GM04504 (cell line): ENCODE measurements at regions not wholly inside any gene's neighbourhood (a gene's known extent, or its start where the extent isn't known, plus 50 kb on each side); places are given as distances from the start of the nearest gene placed in this dataset.
A peak's percentile ranks its signal among the peaks of the same experiment; 100 is the strongest.

Experiments
- DNase-seq: peaks from one replicate; pipeline ENCODE4 v3.0.0-alpha.2; 2012; ENCODE audit warnings: low read depth

DNA sequence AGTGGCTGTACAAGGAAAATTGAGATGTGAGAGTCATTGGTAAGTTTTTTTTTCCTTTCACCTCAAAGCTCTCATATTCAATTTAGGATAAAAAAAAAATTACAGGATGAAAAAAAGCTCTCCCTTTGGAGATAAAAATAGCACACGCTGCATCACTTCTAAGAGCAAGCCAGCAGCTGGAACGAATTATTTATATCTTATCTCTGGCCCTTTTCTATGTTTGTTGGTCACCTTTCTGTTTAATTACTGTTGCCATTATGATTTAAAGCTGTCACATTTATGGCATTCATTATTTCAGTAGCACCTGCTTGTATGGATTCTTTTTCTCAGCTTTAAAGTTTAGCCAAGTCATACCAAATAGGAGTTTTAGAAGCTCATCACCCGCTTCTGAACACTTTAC lies 171.6 kb upstream of the PDZRN3 start:
- DNase-seq, result no peak

DNA sequence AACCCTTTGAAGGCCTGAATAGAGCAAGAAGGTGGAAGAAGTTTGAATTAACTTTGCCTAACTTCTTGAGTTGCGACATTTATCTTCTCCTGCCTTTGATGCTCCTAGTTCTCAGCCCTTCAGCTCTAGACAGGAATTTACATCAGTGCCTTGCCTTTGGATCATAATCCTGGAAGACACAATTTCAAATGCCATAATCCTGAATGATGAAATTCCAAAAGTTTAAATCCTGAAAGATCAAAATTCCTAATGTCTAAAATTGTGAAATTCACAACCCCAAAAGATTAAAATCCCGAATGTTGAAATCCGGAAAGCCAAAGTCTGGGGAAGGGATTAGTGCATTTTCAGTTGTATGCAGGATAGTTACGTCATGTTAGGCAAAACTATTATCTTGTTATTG lies 166.6 kb upstream of the PDZRN3 start:
- DNase-seq, result no peak

DNA sequence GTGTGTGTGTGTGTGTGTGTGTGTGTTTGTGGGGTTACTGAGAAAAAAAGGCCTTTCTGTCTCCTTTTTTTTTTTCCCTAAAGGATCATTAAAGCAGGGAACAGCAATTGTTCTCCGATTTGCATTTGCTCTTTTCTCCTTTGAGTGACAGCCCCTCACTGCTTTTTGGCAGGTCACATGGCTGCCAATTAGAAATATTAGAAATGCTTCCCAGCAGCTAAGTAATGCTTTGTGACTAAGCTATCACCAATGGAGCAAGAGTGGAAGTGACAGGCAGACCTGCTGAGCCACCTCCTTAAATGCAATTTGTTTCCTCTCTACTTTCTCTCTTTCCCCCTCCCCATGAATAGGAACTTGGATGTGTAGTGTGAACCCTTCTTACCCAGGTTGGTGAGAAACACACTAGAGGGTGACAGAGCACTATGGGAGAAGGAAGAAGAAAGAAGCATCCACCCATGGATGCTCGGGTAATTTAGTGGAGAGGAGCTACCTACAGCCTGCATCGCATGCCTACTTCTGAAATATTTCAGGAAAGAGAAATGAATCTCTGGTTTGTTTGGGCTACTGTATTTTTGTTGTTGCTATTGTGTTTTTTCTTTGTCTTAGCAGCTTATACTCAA lies 165.2 kb upstream of the PDZRN3 start:
- DNase-seq, result no peak

DNA sequence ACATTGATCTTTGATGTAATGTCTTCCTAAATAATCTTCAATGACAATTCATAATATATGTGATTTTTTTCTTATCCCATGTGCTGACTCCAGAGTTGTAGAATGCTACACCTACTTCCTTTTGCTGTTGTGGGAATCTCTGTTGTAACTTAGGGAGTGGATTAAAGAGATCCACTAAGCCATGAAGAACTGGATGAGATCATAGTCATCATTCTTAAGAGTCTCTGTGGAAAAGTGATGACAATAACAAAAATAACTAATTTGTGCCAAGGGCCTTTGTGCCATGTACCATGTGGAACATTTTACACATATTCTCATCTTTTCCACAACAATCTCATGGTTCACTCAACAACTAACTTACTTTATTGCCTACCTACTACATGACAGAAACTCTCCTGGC lies 162.9 kb upstream of the PDZRN3 start:
- DNase-seq, result no peak

DNA sequence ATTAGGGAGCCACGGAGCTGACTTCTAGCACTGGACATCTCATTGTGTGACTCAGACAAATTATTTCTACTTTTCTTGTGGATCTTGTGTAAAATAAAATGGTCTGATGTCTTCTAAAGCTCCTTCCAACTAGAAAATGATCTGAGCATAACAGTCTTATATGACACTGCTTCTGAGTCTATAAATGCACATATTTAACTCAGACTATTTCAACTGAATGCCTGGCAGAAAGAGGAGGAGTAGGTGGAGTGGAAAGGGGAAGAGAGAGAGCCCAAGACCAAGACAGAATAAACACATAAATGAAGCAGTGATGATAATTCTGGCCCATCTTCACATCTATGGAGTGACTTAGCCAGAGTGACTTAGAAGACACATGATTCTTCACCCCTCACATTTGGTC lies 162.3 kb upstream of the PDZRN3 start:
- no peak for DNase-seq

DNA sequence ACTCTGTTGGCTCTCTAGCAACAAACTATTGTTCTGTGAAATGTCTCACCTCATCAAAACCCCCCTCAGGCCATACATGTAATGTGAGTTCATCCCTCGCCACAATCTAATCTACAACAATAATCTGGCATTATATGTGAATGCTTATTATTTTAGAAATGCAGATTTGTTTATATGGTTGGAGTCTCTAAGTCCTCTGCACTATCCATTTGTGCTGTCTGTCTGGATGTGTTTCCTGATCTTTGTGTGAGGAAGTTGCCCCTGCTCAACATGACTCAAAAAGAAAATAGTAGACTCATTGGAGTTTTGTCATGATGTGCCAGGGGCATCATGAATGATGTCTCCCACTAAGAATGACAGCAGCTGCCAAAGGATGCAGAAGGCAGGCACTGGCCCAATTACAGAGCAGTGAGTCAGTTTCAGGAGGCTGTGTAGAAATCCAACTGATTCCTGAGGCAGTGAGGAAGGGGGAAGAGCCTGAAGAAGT lies 161.6 kb upstream of the PDZRN3 start:
- peak; percentile 87 for DNase-seq

DNA sequence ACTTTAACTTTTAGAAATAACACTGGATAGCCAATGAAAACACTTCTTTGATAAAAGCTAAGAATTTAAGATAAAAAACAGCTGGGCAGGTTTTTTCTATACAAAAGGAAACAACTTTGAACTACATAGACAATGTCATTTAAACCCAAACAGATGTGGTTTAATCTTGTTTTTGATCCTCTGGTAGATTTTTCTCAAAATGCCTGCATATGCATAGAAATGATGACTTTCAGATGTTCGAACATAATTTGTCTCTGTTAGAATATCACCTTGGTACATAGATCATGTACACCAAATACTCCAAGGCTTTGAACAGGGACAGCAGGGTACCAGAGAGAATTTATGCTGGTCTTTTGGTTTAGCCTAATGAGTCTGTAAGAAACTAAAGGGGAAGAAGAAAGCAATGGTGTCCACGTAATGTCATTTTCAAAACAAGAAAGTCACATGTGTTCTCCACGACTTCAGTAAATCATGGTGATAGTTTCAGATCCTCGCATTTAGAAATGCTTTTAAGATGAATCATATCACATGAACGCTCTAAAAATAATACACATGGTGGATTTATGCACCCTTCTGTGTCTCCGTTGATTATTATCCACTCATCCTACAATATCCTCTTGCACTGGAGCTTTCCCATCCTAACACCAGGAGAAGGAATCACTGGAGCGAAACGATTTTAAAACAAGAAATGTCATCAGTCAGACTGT lies 160.1 kb upstream of the PDZRN3 start:
- DNase-seq, result no peak

DNA sequence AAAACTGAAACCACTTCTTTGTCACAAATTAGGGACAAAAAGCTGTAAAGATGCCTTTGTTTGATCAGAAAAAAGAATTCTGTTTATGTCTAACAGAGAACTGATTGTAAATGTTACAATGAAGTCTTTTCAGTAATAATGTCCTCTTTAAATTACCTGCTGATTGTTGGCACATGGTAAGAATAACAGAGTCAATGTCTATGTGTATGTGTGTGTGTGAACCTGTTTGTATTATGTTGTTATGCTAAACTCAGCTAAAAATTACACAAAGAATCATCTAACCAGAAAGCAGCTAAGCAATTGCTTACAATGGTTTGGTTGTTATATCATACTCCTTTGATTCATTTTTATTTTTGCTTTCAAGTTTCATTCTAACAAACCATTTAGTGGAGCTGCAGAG lies 159.1 kb upstream of the PDZRN3 start:
- DNase-seq, result no peak

DNA sequence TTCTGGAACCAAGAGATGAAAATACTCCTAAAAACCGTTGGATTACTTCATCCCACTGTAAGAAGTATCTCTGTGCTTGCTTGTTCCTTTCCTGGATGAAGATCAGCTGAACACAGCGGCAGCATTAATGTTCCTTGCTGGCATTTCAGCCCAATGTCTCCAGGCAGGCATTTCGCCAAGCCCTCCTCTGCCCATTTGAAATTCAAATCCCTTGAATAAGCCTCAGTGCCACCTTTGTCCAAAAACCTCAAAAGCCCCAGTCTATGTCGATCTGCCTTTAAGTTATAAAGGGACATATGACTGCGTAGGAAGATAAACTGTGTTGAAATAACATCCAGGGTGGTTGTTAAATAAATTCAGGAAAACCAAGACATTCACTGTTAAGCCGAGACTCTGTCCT lies 156.8 kb upstream of the PDZRN3 start:
- DNase-seq, result no peak

DNA sequence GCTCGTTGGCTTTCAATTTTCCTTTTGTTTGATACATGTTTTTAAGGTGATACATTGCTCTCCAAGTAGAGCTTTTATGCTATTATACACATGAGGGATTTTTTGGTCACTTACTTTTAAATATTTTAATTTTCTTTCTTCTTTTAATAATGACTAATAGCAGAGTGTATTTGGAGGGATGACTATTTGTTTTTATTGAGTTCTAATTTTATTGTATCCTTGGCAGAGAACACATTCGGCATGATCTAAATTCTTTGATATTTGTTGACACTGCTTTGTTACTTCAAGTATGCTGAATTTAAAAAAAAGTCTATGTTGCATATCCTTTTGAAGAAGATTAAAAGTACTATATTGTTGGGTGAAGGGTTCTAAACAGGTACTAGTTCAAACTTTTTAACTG lies 149.9 kb upstream of the PDZRN3 start:
- DNase-seq, result no peak

DNA sequence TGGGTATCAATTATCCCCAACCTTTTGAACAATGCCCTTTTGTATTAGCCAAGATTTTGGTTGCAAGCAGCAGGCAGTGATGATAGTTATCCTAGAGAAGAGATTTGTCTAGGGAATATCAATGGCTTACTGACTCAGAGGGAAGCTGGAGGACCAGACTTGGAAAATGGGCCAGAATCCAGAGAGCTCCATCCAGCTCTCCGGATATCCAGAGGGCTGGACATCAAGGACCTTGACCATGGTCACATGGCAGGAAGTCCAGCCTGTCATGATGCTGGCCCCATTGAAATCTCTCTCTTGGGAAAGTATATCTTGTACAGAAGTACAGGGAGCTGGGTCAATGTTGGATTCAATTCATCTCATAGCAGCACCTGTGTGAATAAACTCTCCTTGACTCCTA lies 148.5 kb upstream of the PDZRN3 start:
- DNase-seq, result no peak

DNA sequence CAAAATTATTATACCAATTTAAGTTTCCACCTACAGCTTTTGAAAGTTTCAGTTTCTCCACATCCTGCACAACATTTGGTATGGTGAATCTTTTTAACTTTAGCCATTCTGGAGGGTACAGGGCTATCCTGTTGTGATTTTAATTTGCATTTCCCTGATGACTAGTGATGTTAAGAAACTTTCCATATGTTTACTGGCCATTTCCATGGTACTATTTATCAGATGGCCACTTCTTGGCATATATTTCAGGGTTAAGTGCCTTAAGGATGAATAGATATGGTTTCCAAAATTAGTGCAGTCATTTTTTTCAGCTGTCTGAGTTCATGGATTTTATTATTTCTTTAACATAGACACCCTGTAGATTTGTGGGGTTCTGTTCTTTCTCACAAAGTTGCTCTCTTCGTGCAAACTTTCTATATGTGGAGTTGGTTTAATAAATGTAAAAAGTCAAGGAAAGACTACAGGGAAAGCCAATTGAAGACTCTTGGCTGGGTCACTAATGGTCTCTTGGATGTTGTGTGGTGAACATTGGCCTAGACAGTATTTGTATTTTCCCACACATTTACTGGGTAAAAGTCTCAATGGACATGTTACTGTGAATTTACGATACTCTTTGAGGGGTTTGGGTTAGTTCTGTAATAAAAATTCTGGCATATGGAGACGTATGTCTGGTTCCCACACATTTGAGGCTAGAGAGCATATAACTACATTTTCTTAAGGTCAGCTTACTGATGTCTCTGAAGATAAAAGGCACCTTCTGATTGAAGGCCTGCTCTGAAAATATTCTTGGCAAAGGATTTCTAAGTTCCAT lies 147.5 kb upstream of the PDZRN3 start:
- no peak for DNase-seq

DNA sequence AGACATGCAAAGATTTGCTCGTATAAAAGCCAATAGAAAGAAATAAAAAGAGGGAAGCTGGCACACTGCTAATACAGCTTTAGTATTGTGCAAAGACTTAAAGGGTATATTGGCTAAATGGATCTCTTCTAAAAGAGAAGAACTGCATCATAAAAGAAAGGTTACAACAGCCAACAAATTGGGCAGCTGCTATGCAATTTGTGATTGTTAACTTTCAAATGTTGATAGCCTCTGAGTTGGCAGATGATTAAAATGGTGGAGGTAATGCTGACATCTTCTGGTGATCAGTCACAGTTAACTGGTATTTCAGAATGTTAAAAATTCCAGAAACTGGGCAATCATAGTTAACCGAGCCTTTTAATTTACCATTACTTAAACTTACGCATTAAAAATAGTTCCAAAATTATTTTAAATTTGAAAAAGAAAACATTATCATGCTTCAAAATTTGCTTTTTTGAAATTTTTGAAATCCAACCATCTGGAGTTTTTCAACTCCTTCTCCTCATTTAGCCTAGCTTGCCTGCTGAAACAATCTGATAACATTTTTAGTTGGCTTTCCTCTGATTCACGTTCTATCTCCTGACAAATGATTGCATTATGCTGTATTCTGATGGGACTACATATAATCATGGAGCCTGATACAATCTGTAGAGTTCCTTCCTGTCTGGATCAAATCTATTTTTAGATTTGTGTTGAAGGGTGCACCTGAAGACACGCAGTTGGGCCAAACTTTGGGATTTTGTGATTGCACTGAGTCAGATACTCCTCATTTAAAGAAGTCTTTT lies 144.0 kb upstream of the PDZRN3 start:
- DNase-seq, result no peak

DNA sequence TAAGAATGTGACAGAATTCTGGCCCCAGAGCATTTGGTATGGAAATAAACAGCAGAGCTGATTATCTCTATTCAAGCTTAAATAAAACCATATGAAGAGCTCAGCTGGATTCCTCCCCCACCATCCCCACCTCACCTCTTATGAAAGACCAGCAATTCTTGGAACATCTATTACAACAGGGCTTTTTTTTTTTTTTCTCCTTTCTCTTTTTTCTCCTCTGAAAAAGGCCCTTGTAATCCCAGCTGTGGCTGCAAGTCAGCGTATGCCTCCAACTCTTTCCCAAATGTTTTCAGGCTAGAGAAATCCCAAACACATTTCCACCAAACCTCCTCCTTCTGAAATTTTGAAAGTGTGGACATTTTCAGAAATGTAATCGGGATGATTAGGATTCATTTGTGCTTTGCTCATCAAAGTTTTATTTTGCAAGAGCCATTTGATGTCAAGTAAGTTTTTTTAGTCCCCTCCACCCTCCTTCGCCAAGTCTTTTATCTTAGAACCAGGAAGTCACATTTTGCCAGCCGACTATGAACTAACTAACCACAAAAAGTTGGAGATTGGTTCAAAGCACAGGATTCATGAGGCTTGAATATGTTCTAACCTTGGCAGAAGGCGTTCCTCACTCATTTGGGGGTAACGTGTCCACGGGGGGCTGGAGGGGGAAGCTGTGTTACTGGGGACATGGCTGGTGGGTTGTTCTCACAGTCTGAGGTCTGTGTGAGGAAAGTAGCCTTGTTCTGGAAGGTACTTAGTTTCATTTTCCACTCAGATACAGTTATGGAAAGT lies 142.0 kb upstream of the PDZRN3 start:
- peak; percentile 74 for DNase-seq

DNA sequence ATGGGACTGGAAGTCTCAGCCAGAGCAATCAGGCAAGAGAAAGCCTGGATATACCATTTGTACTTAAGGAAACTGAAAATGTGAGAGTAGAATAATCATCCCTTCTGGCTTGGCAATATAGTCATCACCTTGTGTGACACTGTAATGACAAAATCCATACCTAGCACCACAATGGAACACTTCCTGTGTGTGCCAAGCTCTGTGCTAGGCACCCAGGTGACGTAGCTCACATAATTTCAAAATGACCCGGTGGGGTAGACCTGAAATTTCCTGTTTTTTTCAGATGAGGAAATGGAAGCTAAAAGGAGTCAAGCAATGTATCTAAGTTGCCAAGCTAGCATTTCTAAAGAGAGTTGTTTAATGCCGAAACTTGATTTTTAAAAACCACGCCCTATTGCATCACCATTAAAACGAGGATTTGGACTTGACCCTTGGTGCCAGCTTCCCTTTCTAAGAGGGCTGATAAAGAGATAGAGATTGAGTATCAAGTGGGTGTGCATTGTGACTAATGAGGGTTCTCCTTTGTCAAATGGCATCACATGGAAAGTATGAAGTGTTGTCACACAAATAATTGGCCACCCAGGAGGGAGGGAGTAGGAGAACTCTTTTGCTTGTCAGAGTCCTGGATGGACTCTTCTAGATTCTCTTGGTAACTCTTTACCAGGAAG lies 141.3 kb upstream of the PDZRN3 start:
- DNase-seq, result no peak

DNA sequence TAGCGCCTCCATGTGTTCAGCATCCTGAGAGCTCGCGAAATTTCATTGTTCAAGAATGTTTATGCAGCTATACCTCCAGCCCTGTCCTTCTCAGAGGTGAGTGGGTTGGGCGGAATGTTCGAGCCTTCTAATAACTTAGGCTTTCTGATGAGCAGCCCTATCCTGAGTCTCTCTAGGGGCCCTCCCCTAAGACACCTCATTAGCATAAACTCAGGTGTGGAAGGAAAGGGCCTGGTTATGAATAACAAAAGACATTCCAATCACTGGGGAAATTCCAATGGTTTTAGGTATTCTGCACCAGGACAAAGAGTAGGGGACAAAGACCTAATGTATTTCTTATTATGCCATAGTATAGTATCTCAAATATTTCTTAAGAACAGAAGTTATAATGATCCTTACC lies 138.1 kb upstream of the PDZRN3 start:
- DNase-seq, result no peak

DNA sequence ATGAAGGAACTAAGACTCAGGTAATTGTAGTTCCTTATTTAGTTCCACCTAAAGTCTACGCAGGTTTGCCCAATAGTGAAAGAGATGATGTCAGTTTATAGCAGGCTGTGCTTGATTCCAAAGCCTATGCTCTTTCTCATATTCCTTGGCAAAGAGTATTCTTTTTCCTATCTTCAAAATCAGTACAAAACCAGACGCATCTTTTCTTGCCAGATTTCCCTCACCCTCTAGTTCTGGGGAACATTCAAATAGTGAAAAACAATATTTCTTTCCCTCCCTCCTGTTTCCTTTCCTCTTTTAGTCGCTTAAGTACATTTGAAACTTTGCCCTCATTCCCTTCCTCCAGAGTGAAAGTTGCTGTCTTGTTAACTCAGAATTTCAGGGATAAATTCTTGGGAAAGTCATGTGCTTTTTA lies 134.6 kb upstream of the PDZRN3 start:
- DNase-seq, result no peak

DNA sequence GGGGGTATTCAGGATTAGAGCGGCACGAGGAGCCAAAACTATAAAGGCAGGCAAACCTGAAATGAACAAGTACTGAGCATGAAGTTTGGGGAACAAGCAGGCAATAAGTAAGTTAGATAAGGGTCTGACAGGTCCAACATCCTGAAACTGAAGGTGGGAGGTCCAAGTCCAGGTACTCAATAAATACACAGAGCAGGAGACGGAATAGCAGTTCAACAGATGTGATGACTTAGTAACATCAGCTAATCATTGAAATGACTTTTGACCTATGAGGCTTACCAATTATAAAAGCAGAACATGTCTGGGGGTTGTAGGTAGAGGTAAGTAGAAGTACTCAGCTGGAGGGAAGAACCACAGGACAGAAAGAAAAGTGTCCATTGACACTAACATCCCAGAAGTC lies 132.8 kb upstream of the PDZRN3 start:
- no peak for DNase-seq

DNA sequence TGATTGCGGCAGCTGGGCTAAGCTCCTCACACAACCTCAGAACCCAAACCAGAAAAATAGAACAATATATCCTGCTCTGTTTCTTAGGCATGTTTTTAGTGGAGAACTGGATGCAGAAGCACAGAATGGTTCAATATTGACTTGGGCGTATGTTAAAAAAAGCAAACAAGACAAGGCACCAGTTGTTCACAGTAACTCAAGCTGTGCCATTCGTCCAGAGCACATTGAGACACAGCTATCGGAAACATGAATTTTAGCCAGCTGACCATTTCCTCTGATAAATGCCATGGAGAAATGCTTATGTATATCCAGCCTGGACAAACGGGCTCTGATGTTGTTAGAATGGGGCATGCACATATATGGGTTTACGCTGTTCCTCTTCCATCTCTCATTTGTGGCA lies 129.2 kb upstream of the PDZRN3 start:
- DNase-seq, result no peak

DNA sequence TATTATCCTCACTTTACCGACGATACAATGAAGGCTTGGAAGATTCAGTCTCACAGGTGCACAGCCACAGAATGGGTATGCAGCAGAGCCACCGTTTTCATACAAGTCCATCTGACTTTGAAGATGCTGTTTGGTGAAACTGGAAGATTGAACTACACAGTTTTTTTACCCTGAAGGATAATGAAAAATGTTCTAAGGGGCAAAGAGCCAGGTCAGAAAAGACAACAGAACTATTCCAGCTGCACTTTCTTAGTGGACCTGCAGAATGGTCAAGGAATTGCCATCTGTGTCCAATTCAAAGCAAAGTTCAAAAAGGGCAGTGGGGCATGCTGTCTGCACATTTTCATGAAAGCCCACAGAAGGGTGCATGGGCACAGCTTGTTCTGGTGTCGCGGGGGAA lies 127.6 kb upstream of the PDZRN3 start:
- DNase-seq, result no peak

DNA sequence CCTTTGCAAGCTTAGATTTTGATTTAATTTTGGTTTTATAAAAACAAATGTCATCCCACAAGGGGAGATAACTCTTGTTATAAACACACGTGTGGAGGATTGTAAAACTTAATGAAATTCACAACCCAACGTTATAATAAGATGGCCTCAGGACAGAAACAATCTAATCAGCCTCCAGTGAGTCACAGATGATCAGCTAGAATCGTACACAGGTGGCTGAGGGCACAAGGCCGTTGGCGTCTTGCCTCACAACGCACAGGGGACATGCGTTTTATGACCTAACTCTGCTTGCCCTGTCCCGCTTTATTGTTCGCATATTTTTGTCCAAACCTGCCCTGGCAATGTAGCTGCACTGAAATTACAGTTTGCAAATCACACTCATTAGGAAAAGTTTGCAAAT lies 121.9 kb upstream of the PDZRN3 start:
- no peak for DNase-seq
